H9 (cell line): ENCODE measurements at regions not wholly inside any gene's neighbourhood (a gene's known extent, or its start where the extent isn't known, plus 50 kb on each side); places are given as distances from the start of the nearest gene placed in this dataset.

Source experiments
- DNase-seq: peaks from one replicate; pipeline ENCODE4 v3.0.0-alpha.2; 2017
- H2AFZ ChIP-seq: one replicate; pipeline ENCODE4 v1.6.1; 2013; ENCODE audit warnings: mild to moderate bottlenecking, low read length, control low read depth, moderate library complexity
- H2AK5ac ChIP-seq: 2 replicates; pipeline ENCODE4 v1.6.1; 2013; ENCODE audit warnings: low read length, control low read depth, mixed read lengths; ENCODE audit not compliant: insufficient read length
- H2BK120ac ChIP-seq: one replicate; pipeline ENCODE4 v1.6.1; 2013; ENCODE audit warnings: low read depth, mild to moderate bottlenecking, low read length, control low read depth, inconsistent platforms; ENCODE audit not compliant: poor library complexity, severe bottlenecking
- H2BK12ac ChIP-seq: 2 replicates; pipeline ENCODE4 v1.6.1; 2013; ENCODE audit warnings: low read length, control low read depth, mixed read lengths, low read depth; ENCODE audit not compliant: insufficient read length
- H2BK15ac ChIP-seq: 2 replicates; pipeline ENCODE4 v1.6.1; 2013; ENCODE audit warnings: low read depth, low read length, control low read depth
- H2BK20ac ChIP-seq: one replicate; pipeline ENCODE4 v1.6.1; 2013; ENCODE audit warnings: low read depth, mild to moderate bottlenecking, low read length, control low read depth, inconsistent platforms; ENCODE audit not compliant: poor library complexity, severe bottlenecking
- H2BK5ac ChIP-seq: 2 replicates; pipeline ENCODE4 v1.6.1; 2013; ENCODE audit warnings: low read length, control low read depth, mixed read lengths; ENCODE audit not compliant: insufficient read length
- H3K14ac ChIP-seq: 2 replicates; pipeline ENCODE4 v1.6.1; 2013; ENCODE audit warnings: low read length, control low read depth; ENCODE audit not compliant: insufficient read depth
- H3K18ac ChIP-seq: 2 replicates; pipeline ENCODE4 v1.6.1; 2013; ENCODE audit warnings: low read depth, mild to moderate bottlenecking, mixed read lengths, low read length, control low read depth; ENCODE audit not compliant: insufficient read length
- H3K23ac ChIP-seq: 2 replicates; pipeline ENCODE4 v1.6.1; 2013; ENCODE audit warnings: low read length, control low read depth, mixed read lengths, low read depth; ENCODE audit not compliant: insufficient read length
- H3K23me2 ChIP-seq: 2 replicates; pipeline ENCODE4 v1.6.1; 2013; ENCODE audit warnings: low read depth, mild to moderate bottlenecking, mixed read lengths, low read length, control low read depth; ENCODE audit not compliant: insufficient read length, poor library complexity, severe bottlenecking
- H3K27ac ChIP-seq: 2 replicates; pipeline ENCODE4 v1.5.1; 2013; ENCODE audit warnings: low read length, control low read depth, mixed read lengths, low read depth; ENCODE audit not compliant: insufficient read length
- H3K27me3 ChIP-seq: 2 replicates; pipeline ENCODE4 v1.6.1; 2013; ENCODE audit warnings: low read length, control low read depth, inconsistent platforms; ENCODE audit not compliant: insufficient read depth
- H3K4ac ChIP-seq: 2 replicates; pipeline ENCODE4 v1.6.1; 2013; ENCODE audit warnings: low read depth, mild to moderate bottlenecking, control low read depth, inconsistent platforms, low read length, moderate library complexity
- H3K4me1 ChIP-seq: 2 replicates; pipeline ENCODE4 v1.6.1; 2013; ENCODE audit warnings: low read length, control low read depth, inconsistent platforms; ENCODE audit not compliant: insufficient read depth
- H3K4me2 ChIP-seq: 2 replicates; pipeline ENCODE4 v1.6.1; 2013; ENCODE audit warnings: low read length, control low read depth, mixed read lengths; ENCODE audit not compliant: insufficient read length, insufficient read depth
- H3K56ac ChIP-seq: 2 replicates; pipeline ENCODE4 v1.6.1; 2013; ENCODE audit warnings: low read depth, mild to moderate bottlenecking, mixed read lengths, low read length, control low read depth; ENCODE audit not compliant: insufficient read length
- H3K79me1 ChIP-seq: 2 replicates; pipeline ENCODE4 v1.6.1; 2013; ENCODE audit warnings: low read depth, mild to moderate bottlenecking, moderate library complexity, low read length, control low read depth, inconsistent platforms; ENCODE audit not compliant: insufficient read depth, poor library complexity, severe bottlenecking
- H3K79me2 ChIP-seq: 2 replicates; pipeline ENCODE4 v1.6.1; 2013; ENCODE audit warnings: low read length, control low read depth, inconsistent platforms; ENCODE audit not compliant: insufficient read depth
- H3K9ac ChIP-seq: 2 replicates; pipeline ENCODE4 v1.6.1; 2013; ENCODE audit warnings: low read length, control low read depth, mixed read lengths; ENCODE audit not compliant: insufficient read length; ENCODE audit errors: extremely low read depth
- H3K9me3 ChIP-seq: one replicate; pipeline ENCODE4 v1.6.1; 2013; ENCODE audit warnings: low read depth, low read length, inconsistent platforms; ENCODE audit not compliant: control insufficient read depth
- H3T11ph ChIP-seq: one replicate; pipeline ENCODE4 v1.6.1; 2013; ENCODE audit warnings: mild to moderate bottlenecking, low read length, control low read depth, inconsistent platforms
- H4K20me1 ChIP-seq: one replicate; pipeline ENCODE4 v1.6.1; 2013; ENCODE audit not compliant: control insufficient read depth, insufficient read length, insufficient read depth
- H4K5ac ChIP-seq: 2 replicates; pipeline ENCODE4 v1.6.1; 2013; ENCODE audit warnings: low read depth, mild to moderate bottlenecking, mixed read lengths, low read length, control low read depth; ENCODE audit not compliant: insufficient read length
- H4K8ac ChIP-seq: replicated peaks from 2 replicates; pipeline ENCODE4 v1.6.1; 2013; ENCODE audit warnings: low read length, control low read depth, mixed read lengths, low read depth; ENCODE audit not compliant: insufficient read length
- H4K91ac ChIP-seq: 2 replicates; pipeline ENCODE4 v1.6.1; 2013; ENCODE audit warnings: low read depth, mild to moderate bottlenecking, moderate library complexity, mixed read lengths, low read length, control low read depth; ENCODE audit not compliant: insufficient read length
- H3K27ac Mint-ChIP-seq, 3 experiments: 2 replicates in 2 of 3; 3 replicates in 1 of 3; pipeline ENCODE4 v1.8.0; 2020 to 2021; ENCODE audit warnings: mixed read lengths in 3 of 3, mild to moderate bottlenecking in 1 of 3, moderate library complexity in 1 of 3
- H3K27me3 Mint-ChIP-seq: 2 replicates; pipeline ENCODE4 v1.8.0; 2021; ENCODE audit warnings: low read depth, mild to moderate bottlenecking, moderate library complexity, mixed read lengths
- H3K36me3 Mint-ChIP-seq, 3 experiments: 2 replicates in 2 of 3; 3 replicates in 1 of 3; pipeline ENCODE4 v1.8.0; 2020 to 2021; ENCODE audit warnings: low read depth in 3 of 3, mixed read lengths in 3 of 3; ENCODE audit not compliant: insufficient read depth in 1 of 3
- H3K4me1 Mint-ChIP-seq, 2 experiments: 2 replicates each; pipeline ENCODE4 v1.8.0; 2020; ENCODE audit warnings: mixed read lengths in 2 of 2
- H3K4me3 Mint-ChIP-seq, 2 experiments: 2 replicates in 1 of 2; 3 replicates in 1 of 2; pipeline ENCODE4 v1.8.0; 2020 to 2021; ENCODE audit warnings: mild to moderate bottlenecking in 2 of 2, mixed read lengths in 2 of 2, moderate library complexity in 1 of 2
- H3K9me3 Mint-ChIP-seq, 2 experiments: 2 replicates in 1 of 2; 3 replicates in 1 of 2; pipeline ENCODE4 v1.8.0; 2020; ENCODE audit warnings: mild to moderate bottlenecking in 2 of 2, mixed read lengths in 2 of 2, moderate library complexity in 1 of 2
- WGBS: extraction: QIAGEN DNeasy Blood & Tissue Kit; methylation state at CpG from one replicate; pipeline ENCODE4 v1.1.7; 2013; ENCODE audit warnings: missing lambda C conversion rate, low lambda C conversion rate, mixed read lengths; ENCODE audit not compliant: insufficient read length; ENCODE audit errors: extremely low coverage; 5-methylcytosine and 5-hydroxymethylcytosine counted together
- TF ChIP-seq, protein P1 (sequence below): fragments of 200-600 bp; sonication (generic); conservative IDR thresholded peaks from 3 replicates; pipeline ENCODE4 v1.8.0; 2021; ENCODE audit warnings: antibody characterized with exemption, mild to moderate bottlenecking

- no peak overlapping the region for H3K9ac ChIP-seq
- H3T11ph ChIP-seq, result no peak overlapping the region
- no peaks in the 10 kb centered on the region for H3K79me2 ChIP-seq
- no peak overlapping the region for H3K23ac ChIP-seq
- H3K4me2 ChIP-seq, result no peak overlapping the region
- no peaks in the 10 kb centered on the region for H3K27me3 ChIP-seq
- H3K4ac ChIP-seq, result no peak overlapping the region
- H4K8ac ChIP-seq, result no peak overlapping the region
- DNase-seq, result no peak
- no peak overlapping the region for H3K4me3 Mint-ChIP-seq
- H2BK15ac ChIP-seq, result no peak overlapping the region
- H2AK5ac ChIP-seq, result no peak overlapping the region
- H2AFZ ChIP-seq, result no peak overlapping the region
- H3K56ac ChIP-seq, result no peak overlapping the region
- H3K27ac Mint-ChIP-seq, result no peak overlapping the region
- no peak overlapping the region for H3K14ac ChIP-seq
- no CpG with 5 or more reads among the region's 4 CpGs for WGBS
- no peaks in the 10 kb centered on the region; a peak in 1 of 7 replicates for H3K36me3 Mint-ChIP-seq
- TF ChIP-seq, protein P1, sequence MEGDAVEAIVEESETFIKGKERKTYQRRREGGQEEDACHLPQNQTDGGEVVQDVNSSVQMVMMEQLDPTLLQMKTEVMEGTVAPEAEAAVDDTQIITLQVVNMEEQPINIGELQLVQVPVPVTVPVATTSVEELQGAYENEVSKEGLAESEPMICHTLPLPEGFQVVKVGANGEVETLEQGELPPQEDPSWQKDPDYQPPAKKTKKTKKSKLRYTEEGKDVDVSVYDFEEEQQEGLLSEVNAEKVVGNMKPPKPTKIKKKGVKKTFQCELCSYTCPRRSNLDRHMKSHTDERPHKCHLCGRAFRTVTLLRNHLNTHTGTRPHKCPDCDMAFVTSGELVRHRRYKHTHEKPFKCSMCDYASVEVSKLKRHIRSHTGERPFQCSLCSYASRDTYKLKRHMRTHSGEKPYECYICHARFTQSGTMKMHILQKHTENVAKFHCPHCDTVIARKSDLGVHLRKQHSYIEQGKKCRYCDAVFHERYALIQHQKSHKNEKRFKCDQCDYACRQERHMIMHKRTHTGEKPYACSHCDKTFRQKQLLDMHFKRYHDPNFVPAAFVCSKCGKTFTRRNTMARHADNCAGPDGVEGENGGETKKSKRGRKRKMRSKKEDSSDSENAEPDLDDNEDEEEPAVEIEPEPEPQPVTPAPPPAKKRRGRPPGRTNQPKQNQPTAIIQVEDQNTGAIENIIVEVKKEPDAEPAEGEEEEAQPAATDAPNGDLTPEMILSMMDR, result no peak
- no peak overlapping the region for H2BK20ac ChIP-seq
- no peak overlapping the region for H4K91ac ChIP-seq
- H2BK120ac ChIP-seq, result no peak overlapping the region
- H2BK5ac ChIP-seq, result no peak overlapping the region
- no peak overlapping the region for H4K5ac ChIP-seq
- no peaks in the 10 kb centered on the region for H3K9me3 Mint-ChIP-seq
- no peaks in the 10 kb centered on the region for H3K4me1 Mint-ChIP-seq
- no peak overlapping the region for H3K27ac ChIP-seq
- no peaks in the 10 kb centered on the region for H3K79me1 ChIP-seq
- H3K23me2 ChIP-seq, result no peaks in the 10 kb centered on the region
- H3K27me3 Mint-ChIP-seq, result no peaks in the 10 kb centered on the region
- no peaks in the 10 kb centered on the region for H3K9me3 ChIP-seq
- no peak overlapping the region for H3K18ac ChIP-seq
- H2BK12ac ChIP-seq, result no peak overlapping the region
- H4K20me1 ChIP-seq, result no peaks in the 10 kb centered on the region
- H3K4me1 ChIP-seq, result no peaks in the 10 kb centered on the region
Measured at GRCh38 chr3:26437678-26438077, 184.9 kb upstream of the LRRC3B start.
